ENCODE measurements at regions not wholly inside any gene's neighbourhood (a gene's known extent, or its start where the extent isn't known, plus 50 kb on each side); places are given as distances from the start of the nearest gene placed in this dataset.

- no peak overlapping the region for H3K4me3 ChIP-seq (ENCODE audit: low read length)
- no peaks in the 10 kb centered on the region for H3F3A ChIP-seq (ENCODE audit: control insufficient read depth, insufficient read depth)
- no peak overlapping the region for H3K27ac ChIP-seq (ENCODE audit: low read depth, low read length)
- TF ChIP-seq EZH2phosphoT487 (IDR thresholded peaks at IDR 0.05; ENCODE audit: borderline replicate concordance, low read length) (no peak), CTCF (IDR thresholded peaks at IDR 0.05; ENCODE audit: low read depth, low read length, poor library complexity, severe bottlenecking) (no peak)
- no peaks in the 10 kb centered on the region for H3K79me2 ChIP-seq (ENCODE audit: control insufficient read depth, low read length)
- H3K9me2 ChIP-seq (replicated peaks; ENCODE audit: control insufficient read depth, low read length) = no peaks in the 10 kb centered on the region
- no peak overlapping the region for H3K4me2 ChIP-seq (ENCODE audit: low read length)
- H4K20me1 ChIP-seq (ENCODE audit: control insufficient read depth, insufficient read depth, low read depth, low read length) = no peaks in the 10 kb centered on the region
- no peaks in the 10 kb centered on the region for H3K36me3 ChIP-seq (ENCODE audit: control insufficient read depth, low read length)
- no peaks in the 10 kb centered on the region for H3K4me1 ChIP-seq (ENCODE audit: control insufficient read depth, low read length)
- peaks cover 3% of the 10 kb centered on the region; the same call in 1 of the 2 replicates for H3K9me3 ChIP-seq (ENCODE audit: control insufficient read depth, insufficient read depth, low read length)
- no peaks in the 10 kb centered on the region for H3K27me3 ChIP-seq (ENCODE audit: control insufficient read depth, low read length)
These were observed 173.1 kb downstream of the ANKRD30B start for GRCh38 chr18:14921031-14921430.

GRCh38 chr18:14921547-14921946 is 173.6 kb downstream of the ANKRD30B start:
- H3F3A ChIP-seq (ENCODE audit: control insufficient read depth, insufficient read depth) = no peaks in the 10 kb centered on the region
- H3K36me3 ChIP-seq (ENCODE audit: control insufficient read depth, low read length) = no peaks in the 10 kb centered on the region
- TF ChIP-seq CTCF (IDR thresholded peaks at IDR 0.05; ENCODE audit: low read depth, low read length, poor library complexity, severe bottlenecking) (no peak), EZH2phosphoT487 (IDR thresholded peaks at IDR 0.05; ENCODE audit: borderline replicate concordance, low read length) (no peak)
- no peaks in the 10 kb centered on the region for H3K79me2 ChIP-seq (ENCODE audit: control insufficient read depth, low read length)
- no peak overlapping the region for H3K4me3 ChIP-seq (ENCODE audit: low read length)
- no peak overlapping the region for H3K4me2 ChIP-seq (ENCODE audit: low read length)
- H3K9me3 ChIP-seq (ENCODE audit: control insufficient read depth, insufficient read depth, low read length) = peaks cover 3% of the 10 kb centered on the region; the same call in 1 of the 2 replicates
- no peaks in the 10 kb centered on the region for H3K4me1 ChIP-seq (ENCODE audit: control insufficient read depth, low read length)
- no peak overlapping the region for H3K27ac ChIP-seq (ENCODE audit: low read depth, low read length)
- no peaks in the 10 kb centered on the region for H3K27me3 ChIP-seq (ENCODE audit: control insufficient read depth, low read length)
- H3K9me2 ChIP-seq (replicated peaks; ENCODE audit: control insufficient read depth, low read length) = no peaks in the 10 kb centered on the region
- H4K20me1 ChIP-seq (ENCODE audit: control insufficient read depth, insufficient read depth, low read depth, low read length) = no peaks in the 10 kb centered on the region

GRCh38 chr18:14922031-14922430 is 174.1 kb downstream of the ANKRD30B start:
- no peak overlapping the region for H3K27ac ChIP-seq (ENCODE audit: low read depth, low read length)
- no peak overlapping the region for H3K4me3 ChIP-seq (ENCODE audit: low read length)
- H3K79me2 ChIP-seq (ENCODE audit: control insufficient read depth, low read length) = no peaks in the 10 kb centered on the region
- no peaks in the 10 kb centered on the region for H4K20me1 ChIP-seq (ENCODE audit: control insufficient read depth, insufficient read depth, low read depth, low read length)
- no peaks in the 10 kb centered on the region for H3K36me3 ChIP-seq (ENCODE audit: control insufficient read depth, low read length)
- H3K4me1 ChIP-seq (ENCODE audit: control insufficient read depth, low read length) = no peaks in the 10 kb centered on the region
- no peaks in the 10 kb centered on the region for H3K27me3 ChIP-seq (ENCODE audit: control insufficient read depth, low read length)
- peaks cover 3% of the 10 kb centered on the region; the same call in 1 of the 2 replicates for H3K9me3 ChIP-seq (ENCODE audit: control insufficient read depth, insufficient read depth, low read length)
- no peak overlapping the region for H3K4me2 ChIP-seq (ENCODE audit: low read length)
- TF ChIP-seq CTCF (IDR thresholded peaks at IDR 0.05; ENCODE audit: low read depth, low read length, poor library complexity, severe bottlenecking) (no peak), EZH2phosphoT487 (IDR thresholded peaks at IDR 0.05; ENCODE audit: borderline replicate concordance, low read length) (no peak)
- H3K9me2 ChIP-seq (replicated peaks; ENCODE audit: control insufficient read depth, low read length) = no peaks in the 10 kb centered on the region
- H3F3A ChIP-seq (ENCODE audit: control insufficient read depth, insufficient read depth) = no peaks in the 10 kb centered on the region

Data from DOHH2 (cell line).